Ishikawa (cell line): ENCODE measurements at regions not wholly inside any gene's neighbourhood (a gene's known extent, or its start where the extent isn't known, plus 50 kb on each side); places are given as distances from the start of the nearest gene placed in this dataset.

Experiments used
- CEBPB ChIP-seq: IDR thresholded peaks from 2 replicates; pipeline ENCODE4 v1.6.1; 2012
- CREB1 ChIP-seq: IDR thresholded peaks from 2 replicates; pipeline ENCODE4 v1.6.1; 2012; ENCODE audit warnings: low read depth
- EGR1 ChIP-seq: IDR thresholded peaks from 2 replicates; pipeline ENCODE4 v1.6.1; 2012
- EP300 ChIP-seq: IDR thresholded peaks from 2 replicates; pipeline ENCODE4 v1.6.1; 2012; ENCODE audit warnings: borderline replicate concordance
- FOXM1 ChIP-seq: IDR thresholded peaks from 2 replicates; pipeline ENCODE4 v1.6.1; 2012; ENCODE audit warnings: low read depth, borderline replicate concordance
- MAX ChIP-seq: IDR thresholded peaks from 2 replicates; pipeline ENCODE4 v1.6.1; 2012
- NFIC ChIP-seq: IDR thresholded peaks from 2 replicates; pipeline ENCODE4 v1.6.1; 2012
- RAD21 ChIP-seq: IDR thresholded peaks from 2 replicates; pipeline ENCODE4 v1.6.1; 2012; ENCODE audit warnings: low read depth
- REST ChIP-seq: IDR thresholded peaks from 2 replicates; pipeline ENCODE4 v1.6.1; 2012; ENCODE audit warnings: low read depth, mild to moderate bottlenecking
- TAF1 ChIP-seq: IDR thresholded peaks from 2 replicates; pipeline ENCODE4 v1.6.1; 2012; ENCODE audit warnings: low read depth, mild to moderate bottlenecking
- TCF12 ChIP-seq: IDR thresholded peaks from 2 replicates; pipeline ENCODE4 v1.6.1; 2012; ENCODE audit warnings: low read depth
- TEAD4 ChIP-seq: IDR thresholded peaks from 2 replicates; pipeline ENCODE4 v1.6.1; 2012
- USF1 ChIP-seq: IDR thresholded peaks from 2 replicates; pipeline ENCODE4 v1.6.1; 2012
- YY1 ChIP-seq: IDR thresholded peaks from 2 replicates; pipeline ENCODE4 v1.6.1; 2012; ENCODE audit warnings: low read depth
- ZBTB7A ChIP-seq: IDR thresholded peaks from 2 replicates; pipeline ENCODE4 v1.6.1; 2012; ENCODE audit warnings: low read depth

GRCh38 chr1:229089586-229090208, 181.2 kb upstream of the RAB4A start:
- TF ChIP-seq RAD21 (no peak), EGR1 (no peak), YY1 (no peak), FOXM1 (no peak), ZBTB7A (no peak)

- TF ChIP-seq MAX = no peak
- no peak for TF ChIP-seq USF1
- no peak for TF ChIP-seq TEAD4
- TF ChIP-seq RAD21 = no peak
- TF ChIP-seq EGR1 = no peak
- TF ChIP-seq FOXM1 = no peak
- TF ChIP-seq YY1 = no peak
- no peak for TF ChIP-seq TCF12
- TF ChIP-seq ZBTB7A = no peak
- no peak for TF ChIP-seq NFIC
- TF ChIP-seq CREB1 = no peak
Measured at GRCh38 chr1:229091721-229092136, 179.2 kb upstream of the RAB4A start.

- TF ChIP-seq ZBTB7A = 0 out of 2 replicates have a peak, but pooled peaks have one; percentile 7
- no peak for TF ChIP-seq FOXM1
Measured at GRCh38 chr1:229092377-229093237, 178.3 kb upstream of the RAB4A start.

GRCh38 chr1:229093238-229093540, 177.7 kb upstream of the RAB4A start:
- no peak for TF ChIP-seq CEBPB
- TF ChIP-seq MAX = no peak
- TF ChIP-seq CREB1 = no peak
- no peak for TF ChIP-seq EGR1
- no peak for TF ChIP-seq TAF1
- TF ChIP-seq YY1 = no peak
- TF ChIP-seq ZBTB7A = no peak
- TF ChIP-seq RAD21 = no peak
- TF ChIP-seq TCF12 = no peak
- no peak for TF ChIP-seq USF1
- no peak for TF ChIP-seq TEAD4
- TF ChIP-seq REST = no peak
- no peak for TF ChIP-seq NFIC
- TF ChIP-seq FOXM1 = no peak

- TF ChIP-seq YY1 (peak; percentile 75; the same call in 1 of the 2 replicates), MAX (peak; percentile 67), EGR1 (no peak), TAF1 (no peak), NFIC (peak; percentile 77), USF1 (no peak), EP300 (peak; percentile 62; the same call in 1 of the 2 replicates), TCF12 (peak; percentile 83), RAD21 (peak; percentile 30; the same call in 1 of the 2 replicates), TEAD4 (peak; percentile 80)
Measured at GRCh38 chr1:229093609-229094336, 177.1 kb upstream of the RAB4A start.
